K562 (cell line): ENCODE measurements at regions not wholly inside any gene's neighbourhood (a gene's known extent, or its start where the extent isn't known, plus 50 kb on each side); places are given as distances from the start of the nearest gene placed in this dataset.

ENCODE experiments used
- CBFB ChIP-seq: sonication (generic); formaldehyde crosslinking; IDR thresholded peaks from 2 replicates; pipeline ENCODE4 v1.4.0; 2020; ENCODE audit warnings: mild to moderate bottlenecking, missing genetic modification reagents
- CBX5 ChIP-seq: IDR thresholded peaks from 2 replicates; pipeline ENCODE4 v1.6.1; 2014; ENCODE audit warnings: low read depth, borderline replicate concordance
- COPS2 ChIP-seq: fragments of 450-650 bp; conservative IDR thresholded peaks from 2 replicates; pipeline ENCODE4 v1.6.1; 2016; ENCODE audit warnings: mild to moderate bottlenecking, moderate library complexity
- CTCF ChIP-seq, 3 experiments: IDR thresholded peaks in 2 of 3; conservative IDR thresholded peaks in 1 of 3; 2 replicates each; pipeline ENCODE4 v1.5.1; 2011 to 2012; ENCODE audit warnings: low read length in 3 of 3, mild to moderate bottlenecking in 3 of 3, control low read depth in 2 of 3, improper control_type of control experiment in 1 of 3, inconsistent platforms in 1 of 3, low read depth in 1 of 3, mixed read lengths in 1 of 3, moderate library complexity in 1 of 3; ENCODE audit not compliant: insufficient read depth in 2 of 3
- EZH2 ChIP-seq: IDR thresholded peaks from 2 replicates; pipeline ENCODE4 v1.6.1; 2012; ENCODE audit warnings: low read depth, mild to moderate bottlenecking, inconsistent platforms, low read length, borderline replicate concordance
- MAX ChIP-seq: sonication (generic); formaldehyde crosslinking; IDR thresholded peaks from 2 replicates; pipeline ENCODE4 v1.9.0; 2022; ENCODE audit warnings: mild to moderate bottlenecking, missing genetic modification reagents
- SMARCE1 ChIP-seq: fragments of 450-650 bp; IDR thresholded peaks from 2 replicates; pipeline ENCODE4 v1.7.1; 2016; ENCODE audit warnings: mild to moderate bottlenecking
- ZNF121 ChIP-seq: sonication (generic); formaldehyde crosslinking; conservative IDR thresholded peaks from 2 replicates; pipeline ENCODE4 v1.8.0; 2022; ENCODE audit warnings: missing genetic modification reagents

- no peak for TF ChIP-seq ZNF121 (CRISPR knock-in tag)
- no peak for TF ChIP-seq CTCF (IDR thresholded peaks at IDR 0.05 in 2 of 3, conservative IDR thresholded peaks at IDR 0.05 in 1 of 3; ENCODE audit: insufficient read depth in 2 of 3, low read depth in 1 of 3, low read length in 3 of 3)
- TF ChIP-seq CBX5, result no peak
- TF ChIP-seq SMARCE1, result no peak
- TF ChIP-seq EZH2, result 0 out of 2 replicates have a peak, but pooled peaks have one; percentile 77
- TF ChIP-seq COPS2, result no peak
- no peak for TF ChIP-seq CBFB (CRISPR knock-in tag)
- TF ChIP-seq MAX (CRISPR knock-in tag), result no peak
Measured at GRCh38 chr21:45347712-45348499, 57.1 kb upstream of the COL18A1 start.
